Fibroblast of mammary gland (primary cell): ENCODE measurements at regions not wholly inside any gene's neighbourhood (a gene's known extent, or its start where the extent isn't known, plus 50 kb on each side); places are given as distances from the start of the nearest gene placed in this dataset.

ENCODE experiments used
- DNase-seq: peaks from one replicate; pipeline ENCODE4 v3.0.0-alpha.2; 2010; ENCODE audit warnings: low read depth
- H3K4me3 ChIP-seq: 2 replicates; pipeline ENCODE4 v1.5.1; 2011; ENCODE audit warnings: low read depth, mild to moderate bottlenecking, low read length, moderate library complexity; ENCODE audit not compliant: control insufficient read depth
- CTCF ChIP-seq: conservative IDR thresholded peaks from 2 replicates; pipeline ENCODE4 v1.5.1; 2011; ENCODE audit warnings: low read depth, low read length, inconsistent platforms; ENCODE audit not compliant: control insufficient read depth, insufficient read depth

- no peak for DNase-seq
- no peak overlapping the region for H3K4me3 ChIP-seq
- TF ChIP-seq CTCF: no peak
Measured at GRCh38 chr15:93166675-93167074, 77.7 kb upstream of the RGMA start.

- TF ChIP-seq CTCF: no peak
- H3K4me3 ChIP-seq: no peak overlapping the region
- no peak for DNase-seq
Measured at GRCh38 chr15:93165734-93166470, 76.9 kb upstream of the RGMA start.

- TF ChIP-seq CTCF: no peak
- no peak overlapping the region for H3K4me3 ChIP-seq
- no peak for DNase-seq
Measured at GRCh38 chr15:93164409-93164808, 75.4 kb upstream of the RGMA start.

- H3K4me3 ChIP-seq: no peak overlapping the region
- DNase-seq: no peak
- no peak for TF ChIP-seq CTCF
Measured at GRCh38 chr15:93162560-93162959, 73.5 kb upstream of the RGMA start.

GRCh38 chr15:93159930-93160329 is 70.9 kb upstream of the RGMA start:
- no peak overlapping the region for H3K4me3 ChIP-seq
- TF ChIP-seq CTCF: no peak
- DNase-seq: no peak

- H3K4me3 ChIP-seq: no peak overlapping the region
- DNase-seq: no peak
- no peak for TF ChIP-seq CTCF
Measured at GRCh38 chr15:93158097-93158900, 69.3 kb upstream of the RGMA start.
